Renal cortex interstitium (tissue), 11 donors: ENCODE measurements at regions not wholly inside any gene's neighbourhood (a gene's known extent, or its start where the extent isn't known, plus 50 kb on each side); places are given as distances from the start of the nearest gene placed in this dataset.

Source experiments
- DNase-seq, 11 donors: peaks; one replicate each; pipeline ENCODE4 v3.0.0-alpha.2; 2013; ENCODE audit warnings: low read depth in 9 of 11, low spot score in 4 of 11; ENCODE audit errors: extremely low read depth in 1 of 11

DNA sequence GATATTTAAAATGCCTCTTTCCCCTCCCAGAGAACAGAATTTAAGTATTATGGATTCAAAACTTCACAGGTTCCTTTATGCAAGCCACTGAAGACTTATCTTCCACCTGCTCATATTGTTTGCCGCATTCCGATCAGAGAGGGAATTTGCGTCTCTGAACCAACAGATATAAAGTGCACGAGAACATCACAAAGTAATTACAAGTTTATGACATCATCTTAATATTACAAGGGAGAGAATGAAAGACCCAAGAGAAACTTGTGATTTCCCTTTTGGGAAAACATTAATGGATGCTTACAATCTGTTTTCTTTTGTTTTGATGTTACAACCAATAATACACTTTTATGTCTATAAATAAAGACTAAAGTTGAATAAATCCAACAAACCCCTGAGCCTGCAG is 631.0 kb downstream of the BCL11A start:
- no peak for DNase-seq

DNA sequence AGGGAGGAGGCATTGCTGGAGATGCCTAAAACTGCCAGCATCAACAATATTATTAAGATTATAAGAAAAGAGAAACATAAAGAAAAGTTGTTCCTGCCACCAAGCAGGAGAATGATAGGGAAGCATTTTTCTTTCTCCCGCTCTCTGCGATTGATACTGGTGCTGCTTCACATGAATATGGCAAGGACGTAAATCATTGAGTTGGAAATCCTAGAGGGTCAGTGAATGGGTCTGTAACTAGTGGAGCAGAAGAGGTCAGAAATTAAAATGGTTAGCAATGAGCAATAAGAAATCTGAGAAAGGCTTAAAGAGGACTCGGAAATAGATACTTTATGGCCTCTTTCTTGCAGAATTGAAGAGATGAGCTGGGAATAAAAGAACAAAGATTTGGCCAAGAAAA is 631.7 kb downstream of the BCL11A start:
- no peak for DNase-seq

DNA sequence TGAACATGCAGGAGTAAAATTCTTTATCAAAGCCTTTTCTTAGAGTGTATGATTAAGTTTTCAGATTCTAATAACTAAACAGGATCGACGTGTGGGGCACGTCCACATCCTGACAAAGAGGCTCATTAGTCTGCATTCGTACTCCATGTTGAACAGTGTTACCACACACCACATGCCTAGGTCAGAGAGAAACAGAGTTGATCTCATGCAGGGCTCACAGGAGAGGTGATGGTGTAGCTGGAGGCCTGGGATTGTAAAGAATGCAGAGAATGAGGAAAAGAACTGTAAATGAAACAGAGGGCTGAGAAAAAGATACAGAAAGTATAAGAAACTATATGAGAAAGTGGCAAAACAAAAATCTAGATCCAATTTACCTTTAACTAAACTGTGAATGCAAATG is 632.5 kb downstream of the BCL11A start:
- no peak for DNase-seq

GRCh38 chr2:59920307-59920706 is 633.1 kb downstream of the BCL11A start:
- DNase-seq, result no peak

- no peak for DNase-seq
Measured at GRCh38 chr2:59919579-59919978, 633.9 kb downstream of the BCL11A start.

GRCh38 chr2:59912042-59912441 is 641.4 kb downstream of the BCL11A start:
- DNase-seq, result no peak

DNA sequence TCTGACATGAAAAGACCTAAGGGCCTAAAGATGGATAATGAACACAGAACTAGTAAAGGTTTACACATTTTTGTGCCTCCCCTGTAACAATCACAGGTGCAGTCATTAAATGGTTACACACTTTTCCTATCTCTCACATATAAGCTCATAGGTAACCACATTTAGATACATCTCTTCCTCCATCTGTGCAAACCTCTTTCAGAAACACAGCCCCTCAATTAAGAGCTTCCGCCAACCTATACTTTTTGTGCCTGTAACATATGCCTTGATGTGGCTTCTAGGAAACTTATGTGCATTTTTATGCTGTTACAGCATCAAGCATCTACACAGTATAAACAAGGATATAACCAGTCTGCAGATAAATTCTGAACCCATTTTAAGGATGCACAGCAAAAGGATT is 643.3 kb downstream of the BCL11A start:
- DNase-seq, result no peak

- no peak for DNase-seq
Measured at GRCh38 chr2:59909147-59909546, 644.3 kb downstream of the BCL11A start.

- no peak for DNase-seq
Measured at GRCh38 chr2:59905731-59906130, 647.7 kb downstream of the BCL11A start.

DNA sequence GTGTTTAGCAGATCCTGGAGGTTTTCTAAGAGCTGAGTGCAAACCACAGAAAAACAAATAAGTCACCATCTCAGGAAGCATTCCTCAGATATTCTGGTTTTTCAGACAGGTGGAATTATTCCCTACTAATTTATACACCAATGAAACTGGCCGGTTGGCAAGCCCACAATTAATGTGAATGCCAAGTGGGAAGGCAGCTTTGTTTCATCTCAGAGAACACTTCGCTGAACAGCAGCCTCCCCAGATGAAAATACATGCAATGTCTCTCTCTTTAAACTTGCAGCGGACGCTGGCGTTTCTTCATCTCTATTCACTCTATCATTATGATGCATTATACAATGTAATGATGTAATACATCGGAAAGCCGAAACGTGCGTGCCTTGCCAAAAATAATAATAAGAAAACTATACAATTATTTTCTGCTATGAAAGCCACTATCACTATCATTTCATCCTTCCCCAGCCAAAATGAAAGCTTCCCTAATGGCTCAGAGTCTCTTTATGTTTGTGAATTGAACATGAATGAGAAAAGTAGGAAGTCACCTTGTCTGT is 649.4 kb downstream of the BCL11A start:
- no peak for DNase-seq

DNA sequence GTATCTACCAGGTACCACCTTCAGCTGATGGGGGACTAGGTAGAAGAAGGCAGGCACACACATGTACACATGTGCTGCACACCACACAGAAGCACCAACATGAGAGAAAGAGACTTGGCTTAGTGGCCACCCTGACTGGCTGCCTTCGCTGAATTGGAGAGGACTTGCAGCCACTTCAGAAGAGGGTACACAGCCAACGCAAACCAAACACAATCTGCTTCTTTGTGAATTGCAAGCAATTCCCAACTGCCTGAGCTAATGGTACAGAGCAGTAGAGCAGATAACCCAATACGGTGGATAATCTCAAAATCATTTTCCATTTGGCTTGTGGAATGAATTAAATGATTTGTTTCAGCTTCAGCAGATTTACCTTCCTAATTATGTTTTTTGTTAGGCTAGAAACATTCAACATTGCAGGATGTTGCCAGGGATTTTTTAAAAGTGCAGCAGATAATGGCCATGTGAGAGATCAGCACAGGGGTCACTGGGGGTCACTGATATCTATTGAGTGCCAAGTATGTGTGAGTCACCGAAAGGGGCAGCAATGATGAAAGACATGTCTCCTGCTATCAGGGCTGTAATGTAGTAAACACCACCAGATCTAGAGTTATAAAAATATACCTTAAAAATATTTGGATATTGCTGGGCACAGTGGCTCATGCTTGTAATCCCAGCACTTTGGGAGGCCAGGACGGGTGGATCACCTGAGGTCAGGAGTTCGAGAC is 652.6 kb downstream of the BCL11A start:
- no peak for DNase-seq

GRCh38 chr2:59899692-59900091 is 653.8 kb downstream of the BCL11A start:
- DNase-seq, result no peak

- DNase-seq, result no peak
Measured at GRCh38 chr2:59896499-59897245, 656.8 kb downstream of the BCL11A start.

- DNase-seq, result no peak
Measured at GRCh38 chr2:59893612-59894011, 659.8 kb downstream of the BCL11A start.

GRCh38 chr2:59892398-59892797 is 661.1 kb downstream of the BCL11A start:
- no peak for DNase-seq

- no peak for DNase-seq
Measured at GRCh38 chr2:59889305-59889704, 664.1 kb downstream of the BCL11A start.

DNA sequence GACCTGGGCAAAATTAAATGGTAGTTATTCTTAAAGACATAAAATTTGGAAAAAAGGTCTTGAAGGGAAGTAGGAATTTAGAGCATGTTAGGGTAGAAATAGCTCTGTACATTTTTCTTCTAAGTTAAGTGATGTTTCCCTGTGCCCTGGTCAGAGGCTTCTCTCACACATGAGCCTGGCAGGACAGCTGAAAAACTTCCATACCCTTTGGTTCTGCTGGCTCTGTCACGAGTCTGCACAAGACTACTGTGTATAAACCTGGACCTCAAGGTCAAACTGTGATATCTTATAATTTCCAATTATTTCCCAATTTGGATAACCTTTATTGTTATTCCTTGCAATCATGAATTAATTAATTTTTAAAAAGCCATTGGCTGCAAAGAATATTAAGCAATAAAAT is 664.7 kb downstream of the BCL11A start:
- no peak for DNase-seq

GRCh38 chr2:59888015-59888414 is 665.4 kb downstream of the BCL11A start:
- no peak for DNase-seq

DNA sequence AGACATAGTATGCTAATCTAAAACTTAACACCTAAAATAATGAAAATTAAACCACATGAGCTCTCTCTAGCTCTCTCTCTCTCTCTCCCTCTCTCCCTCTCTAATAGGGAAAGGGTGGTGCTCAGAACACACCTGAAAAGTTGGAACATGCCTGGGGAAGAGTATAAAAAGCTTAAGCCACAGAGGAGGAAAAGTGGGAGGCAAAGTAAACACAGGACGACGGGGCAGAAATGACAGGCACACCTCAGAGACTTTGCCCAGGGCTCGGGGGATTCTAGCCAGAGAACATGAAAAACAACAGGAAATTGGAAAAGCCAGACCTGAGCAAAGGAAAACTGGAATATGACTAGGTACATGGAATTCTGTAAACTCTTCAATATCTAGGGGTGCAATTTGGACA is 666.1 kb downstream of the BCL11A start:
- DNase-seq, result no peak

- no peak for DNase-seq
Measured at GRCh38 chr2:59886759-59887158, 666.7 kb downstream of the BCL11A start.

DNA sequence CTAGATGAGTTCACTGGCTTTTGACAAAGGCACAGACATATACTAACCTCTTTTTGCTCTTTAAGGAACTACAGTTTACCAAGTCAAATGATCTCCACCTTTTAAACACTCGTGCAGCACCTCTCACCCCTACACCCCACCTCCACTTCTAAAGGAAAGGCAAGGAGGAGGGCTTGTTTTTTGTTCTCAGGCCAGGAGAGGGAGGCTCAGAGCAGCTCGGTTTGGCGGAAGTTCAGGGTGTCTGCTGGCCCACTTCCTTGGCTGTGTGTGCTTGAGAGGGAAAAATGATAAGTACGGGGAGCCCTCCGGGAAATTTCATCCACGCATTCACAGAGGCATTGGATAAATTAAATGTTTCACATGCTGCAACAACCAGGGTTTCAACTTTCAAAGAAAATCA is 667.9 kb downstream of the BCL11A start:
- DNase-seq, result no peak
